Lower lobe of right lung (tissue), 2 donors: ENCODE measurements at regions not wholly inside any gene's neighbourhood (a gene's known extent, or its start where the extent isn't known, plus 50 kb on each side); places are given as distances from the start of the nearest gene placed in this dataset.

Source experiments
- ATAC-seq, 2 donors: fragments of 200-7000 bp; cut with Tn5 transposase; one replicate each; pipeline ENCODE4 v1.9.1; 2020 to 2022; ENCODE audit warnings: mild to moderate bottlenecking in 2 of 2, moderate library complexity in 2 of 2
- DNase-seq: peaks from one replicate; pipeline ENCODE4 v3.0.0-alpha.2; 2020
- H3K27ac ChIP-seq: fragments of 200-600 bp; one replicate; pipeline ENCODE4 v1.8.0; 2022
- H3K27me3 ChIP-seq: fragments of 200-600 bp; one replicate; pipeline ENCODE4 v1.8.0; 2022; ENCODE audit warnings: low read depth
- H3K36me3 ChIP-seq: fragments of 200-600 bp; one replicate; pipeline ENCODE4 v1.8.0; 2022; ENCODE audit warnings: mild to moderate bottlenecking
- H3K4me1 ChIP-seq: fragments of 200-600 bp; one replicate; pipeline ENCODE4 v1.8.0; 2022
- H3K4me3 ChIP-seq: fragments of 200-600 bp; one replicate; pipeline ENCODE4 v1.8.0; 2022; ENCODE audit warnings: mild to moderate bottlenecking
- H3K9me3 ChIP-seq: fragments of 200-600 bp; one replicate; pipeline ENCODE4 v1.8.0; 2022
- intact Hi-C: fragments of 100-400 bp; cut with DNase I; formaldehyde crosslinking; loops from one replicate; pipeline ENCODE4 v1.11.0; 2022
- TF ChIP-seq, protein P1 (sequence below): fragments of 200-600 bp; IDR thresholded peaks from one replicate; pipeline ENCODE4 v1.8.0; 2022; ENCODE audit warnings: antibody characterized with exemption, mild to moderate bottlenecking
- donor health status: DM: no; HTN: yes; CAD: no; lungs with severe emphysema.

GRCh38 chr18:24741321-24741720 is 280.9 kb downstream of the HRH4 start:
- ATAC-seq (no peak), DNase-seq (no peak)
- Histone ChIP-seq H3K27me3 (no peaks in the 10 kb centered on the region), H3K4me3 (no peak overlapping the region), H3K9me3 (no peaks in the 10 kb centered on the region), H3K36me3 (no peaks in the 10 kb centered on the region), H3K27ac (no peak overlapping the region), H3K4me1 (no peaks in the 10 kb centered on the region)
- TF ChIP-seq, protein P1, sequence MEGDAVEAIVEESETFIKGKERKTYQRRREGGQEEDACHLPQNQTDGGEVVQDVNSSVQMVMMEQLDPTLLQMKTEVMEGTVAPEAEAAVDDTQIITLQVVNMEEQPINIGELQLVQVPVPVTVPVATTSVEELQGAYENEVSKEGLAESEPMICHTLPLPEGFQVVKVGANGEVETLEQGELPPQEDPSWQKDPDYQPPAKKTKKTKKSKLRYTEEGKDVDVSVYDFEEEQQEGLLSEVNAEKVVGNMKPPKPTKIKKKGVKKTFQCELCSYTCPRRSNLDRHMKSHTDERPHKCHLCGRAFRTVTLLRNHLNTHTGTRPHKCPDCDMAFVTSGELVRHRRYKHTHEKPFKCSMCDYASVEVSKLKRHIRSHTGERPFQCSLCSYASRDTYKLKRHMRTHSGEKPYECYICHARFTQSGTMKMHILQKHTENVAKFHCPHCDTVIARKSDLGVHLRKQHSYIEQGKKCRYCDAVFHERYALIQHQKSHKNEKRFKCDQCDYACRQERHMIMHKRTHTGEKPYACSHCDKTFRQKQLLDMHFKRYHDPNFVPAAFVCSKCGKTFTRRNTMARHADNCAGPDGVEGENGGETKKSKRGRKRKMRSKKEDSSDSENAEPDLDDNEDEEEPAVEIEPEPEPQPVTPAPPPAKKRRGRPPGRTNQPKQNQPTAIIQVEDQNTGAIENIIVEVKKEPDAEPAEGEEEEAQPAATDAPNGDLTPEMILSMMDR, result no peak
- intact Hi-C loops, result no loop called here

GRCh38 chr18:24741965-24742724 is 281.7 kb downstream of the HRH4 start:
- no peak overlapping the region for H3K4me3 ChIP-seq
- no peaks in the 10 kb centered on the region for H3K27me3 ChIP-seq
- intact Hi-C loops, result no loop called here
- H3K9me3 ChIP-seq, result no peaks in the 10 kb centered on the region
- TF ChIP-seq, protein P1, result no peak
- DNase-seq (no peak), ATAC-seq (no peak)
- no peak overlapping the region for H3K27ac ChIP-seq
- no peaks in the 10 kb centered on the region for H3K4me1 ChIP-seq
- H3K36me3 ChIP-seq, result no peaks in the 10 kb centered on the region

GRCh38 chr18:24754583-24755253 is 294.3 kb downstream of the HRH4 start:
- no peak for ATAC-seq
- DNase-seq, result no peak
- Histone ChIP-seq H3K4me1 (no peaks in the 10 kb centered on the region), H3K27ac (no peak overlapping the region), H3K27me3 (no peaks in the 10 kb centered on the region), H3K4me3 (no peak overlapping the region), H3K9me3 (no peaks in the 10 kb centered on the region), H3K36me3 (no peaks in the 10 kb centered on the region)
- intact Hi-C loops, result no loop called here
- TF ChIP-seq, protein P1, result no peak

DNA sequence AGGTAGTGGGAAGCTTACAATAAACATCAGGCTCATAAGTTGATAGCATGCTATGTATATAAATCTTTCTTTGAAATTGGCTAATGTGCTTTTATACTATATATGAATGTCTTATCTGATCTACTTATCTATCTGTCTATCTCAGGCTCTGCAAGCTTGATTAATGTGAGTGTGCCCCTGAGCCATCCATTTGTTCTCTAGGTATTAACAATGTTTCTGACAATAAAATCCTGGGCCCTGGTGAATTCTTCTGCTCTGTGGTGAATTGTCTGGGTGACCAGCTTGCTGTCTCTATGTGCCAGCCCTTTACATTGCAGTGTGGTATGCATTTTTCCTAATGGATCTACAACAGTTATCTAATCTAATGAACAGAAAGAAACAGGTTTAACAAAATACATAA is 295.9 kb downstream of the HRH4 start:
- intact Hi-C loops, result no loop called here
- H3K27ac ChIP-seq, result no peak overlapping the region
- H3K9me3 ChIP-seq, result no peaks in the 10 kb centered on the region
- DNase-seq (no peak), ATAC-seq (no peak)
- H3K27me3 ChIP-seq, result no peaks in the 10 kb centered on the region
- no peak overlapping the region for H3K4me3 ChIP-seq
- H3K36me3 ChIP-seq, result no peaks in the 10 kb centered on the region
- TF ChIP-seq, protein P1, result no peak
- no peaks in the 10 kb centered on the region for H3K4me1 ChIP-seq

- intact Hi-C loops, result no loop called here
- H3K4me1 ChIP-seq, result no peaks in the 10 kb centered on the region
- ATAC-seq (no peak), DNase-seq (no peak)
- H3K27me3 ChIP-seq, result no peaks in the 10 kb centered on the region
- TF ChIP-seq, protein P1, result no peak
- H3K36me3 ChIP-seq, result no peaks in the 10 kb centered on the region
- no peaks in the 10 kb centered on the region for H3K9me3 ChIP-seq
- no peak overlapping the region for H3K27ac ChIP-seq
- no peak overlapping the region for H3K4me3 ChIP-seq
Observed at GRCh38 chr18:24757134-24757533, 296.7 kb downstream of the HRH4 start.
